SJSA1 (cell line): ENCODE measurements at regions not wholly inside any gene's neighbourhood (a gene's known extent, or its start where the extent isn't known, plus 50 kb on each side); places are given as distances from the start of the nearest gene placed in this dataset.
A peak's percentile ranks its signal among the peaks of the same experiment; 100 is the strongest.

Experiments used
- DNase-seq, 2 experiments: peaks; one replicate each; pipeline ENCODE4 v3.0.0-alpha.2; 2015 to 2020; ENCODE audit warnings: low spot score in 2 of 2, low read depth in 1 of 2
- H3K27ac ChIP-seq: fragments of 250-450 bp; sonication (Bioruptor Pico); 2 replicates; pipeline ENCODE4 v1.5.1; 2020; ENCODE audit warnings: mild to moderate bottlenecking, moderate library complexity
- H3K27me3 ChIP-seq: fragments of 250-450 bp; sonication (Bioruptor Pico); replicated peaks from 2 replicates; pipeline ENCODE4 v1.5.1; 2020; ENCODE audit warnings: mild to moderate bottlenecking, moderate library complexity
- H3K36me3 ChIP-seq: fragments of 250-450 bp; sonication (Bioruptor Pico); 2 replicates; pipeline ENCODE4 v1.5.1; 2020; ENCODE audit warnings: mild to moderate bottlenecking
- H3K4me1 ChIP-seq: fragments of 250-450 bp; sonication (Bioruptor Pico); replicated peaks from 2 replicates; pipeline ENCODE4 v1.6.1; 2021; ENCODE audit warnings: mild to moderate bottlenecking
- H3K4me3 ChIP-seq: fragments of 250-450 bp; sonication (Bioruptor Pico); 2 replicates; pipeline ENCODE4 v1.5.1; 2020; ENCODE audit warnings: mild to moderate bottlenecking
- H3K9me3 ChIP-seq: fragments of 250-450 bp; sonication (Bioruptor Pico); replicated peaks from 2 replicates; pipeline ENCODE4 v1.5.1; 2020; ENCODE audit warnings: mild to moderate bottlenecking

GRCh38 chr13:112202966-112203365 lies 136.0 kb downstream of the SOX1 start:
- Histone ChIP-seq H3K27me3 (peaks cover 92% of the 10 kb centered on the region), H3K27ac (no peak overlapping the region), H3K4me1 (no peaks in the 10 kb centered on the region), H3K4me3 (no peak overlapping the region), H3K36me3 (no peaks in the 10 kb centered on the region), H3K9me3 (0 out of 2 replicates have a peak, but pooled peaks cover 2% of the 10 kb centered on the region)
- peak in 1 of 2 experiments; percentile 33 for DNase-seq

- no peaks in the 10 kb centered on the region for H3K36me3 ChIP-seq
- H3K9me3 ChIP-seq = 0 out of 2 replicates have a peak, but pooled peaks cover 2% of the 10 kb centered on the region
Observed at GRCh38 chr13:112203614-112204013, 136.7 kb downstream of the SOX1 start.

DNA sequence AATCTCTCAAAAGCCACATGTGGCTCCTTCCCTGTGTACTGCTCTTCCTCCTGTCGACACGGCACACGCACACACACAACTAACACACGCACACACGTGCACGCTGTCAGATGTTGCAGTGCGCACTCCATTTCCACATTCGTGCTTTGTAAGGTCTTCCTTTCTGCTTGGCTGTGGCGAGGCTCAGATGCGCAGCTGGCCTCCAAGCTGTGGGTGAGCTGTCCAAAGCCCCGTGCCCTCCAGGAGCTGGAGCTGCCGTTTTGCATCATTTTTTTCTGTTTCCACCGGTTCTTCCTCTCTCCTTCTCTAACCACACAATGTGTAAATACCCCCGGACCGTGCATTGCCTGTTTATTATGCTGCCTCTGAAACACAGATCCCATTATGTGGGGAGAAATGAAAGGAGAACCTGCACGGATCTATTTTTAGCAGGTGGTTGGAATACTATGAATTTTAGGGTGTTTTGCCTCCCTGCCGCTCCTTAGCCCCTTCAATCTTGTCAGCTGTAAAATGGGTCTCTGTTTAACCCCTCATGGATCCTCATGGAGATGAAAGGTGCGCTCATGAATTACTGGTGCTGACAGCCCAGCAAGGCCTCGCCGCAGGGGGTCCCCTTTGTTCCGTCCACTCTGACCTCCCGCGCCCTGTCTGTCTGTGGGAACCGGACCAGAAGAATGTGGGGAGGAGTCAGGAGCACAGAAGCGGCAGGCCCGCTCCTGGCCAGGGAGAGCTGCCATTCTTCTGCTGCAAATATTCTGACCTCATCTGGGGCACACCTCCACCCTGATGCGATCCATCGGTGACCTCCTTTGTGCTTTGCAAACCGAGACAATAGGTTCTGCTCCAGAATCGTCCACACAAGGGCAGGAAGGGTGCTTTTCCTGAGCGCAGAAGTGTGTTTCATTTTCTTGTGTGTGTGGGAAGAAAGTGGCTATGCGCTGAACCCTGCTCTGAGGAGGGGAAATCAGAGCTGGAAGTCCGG lies 137.7 kb downstream of the SOX1 start:
- no peak overlapping the region for H3K4me3 ChIP-seq
- H3K36me3 ChIP-seq = no peaks in the 10 kb centered on the region
- H3K9me3 ChIP-seq = 0 out of 2 replicates have a peak, but pooled peaks cover 2% of the 10 kb centered on the region
- DNase-seq = no peak
- H3K27me3 ChIP-seq = peaks cover 96% of the 10 kb centered on the region
- H3K4me1 ChIP-seq = no peaks in the 10 kb centered on the region
- no peak overlapping the region for H3K27ac ChIP-seq

More at GRCh38 chr13:112203614-112204013, 136.7 kb downstream of the SOX1 start:
- Histone ChIP-seq H3K27ac (no peak overlapping the region), H3K4me1 (no peaks in the 10 kb centered on the region), H3K4me3 (no peak overlapping the region), H3K27me3 (peaks cover 93% of the 10 kb centered on the region)
- no peak for DNase-seq

- no peak overlapping the region for H3K27ac ChIP-seq
- peaks cover 86% of the 10 kb centered on the region for H3K27me3 ChIP-seq
- no peaks in the 10 kb centered on the region; the same call in 1 of the 2 replicates for H3K9me3 ChIP-seq
- H3K4me1 ChIP-seq = no peaks in the 10 kb centered on the region
- H3K36me3 ChIP-seq = no peaks in the 10 kb centered on the region
- DNase-seq = no peak
- no peak overlapping the region for H3K4me3 ChIP-seq
Observed at GRCh38 chr13:112205990-112206389, 139.0 kb downstream of the SOX1 start.

DNA sequence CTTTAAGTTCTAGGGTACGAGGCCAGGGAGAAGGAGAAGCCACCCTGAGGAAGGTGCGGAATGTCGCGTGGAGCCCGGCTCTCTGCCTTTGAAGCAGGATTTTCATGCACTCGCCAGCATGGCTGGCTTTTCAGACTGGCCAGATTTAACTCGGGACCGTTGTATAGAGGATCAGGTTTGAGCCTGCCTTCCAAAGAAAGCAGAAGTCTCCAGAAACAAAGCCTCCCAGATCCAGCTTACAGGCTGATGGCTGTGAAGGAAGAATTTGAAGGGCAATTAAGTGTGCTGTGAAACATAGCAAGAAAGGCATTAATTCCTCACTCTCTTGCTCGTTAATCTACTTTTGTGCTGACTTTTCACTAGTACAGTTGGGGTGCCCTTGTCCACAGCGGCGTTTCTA lies 140.2 kb downstream of the SOX1 start:
- Histone ChIP-seq H3K27ac (no peak overlapping the region), H3K4me3 (no peak overlapping the region), H3K27me3 (peaks cover 86% of the 10 kb centered on the region), H3K36me3 (no peaks in the 10 kb centered on the region), H3K4me1 (no peaks in the 10 kb centered on the region), H3K9me3 (no peaks in the 10 kb centered on the region; the same call in 1 of the 2 replicates)
- no peak for DNase-seq

- H3K27me3 ChIP-seq = peaks cover 76% of the 10 kb centered on the region
- DNase-seq = peak in 1 of 2 experiments; percentile 44
- H3K27ac ChIP-seq = no peak overlapping the region
- H3K4me1 ChIP-seq = no peaks in the 10 kb centered on the region
- H3K4me3 ChIP-seq = no peak overlapping the region
- H3K9me3 ChIP-seq = no peaks in the 10 kb centered on the region; the same call in 1 of the 2 replicates
- H3K36me3 ChIP-seq = no peaks in the 10 kb centered on the region
Observed at GRCh38 chr13:112208656-112209055, 141.7 kb downstream of the SOX1 start.

DNA sequence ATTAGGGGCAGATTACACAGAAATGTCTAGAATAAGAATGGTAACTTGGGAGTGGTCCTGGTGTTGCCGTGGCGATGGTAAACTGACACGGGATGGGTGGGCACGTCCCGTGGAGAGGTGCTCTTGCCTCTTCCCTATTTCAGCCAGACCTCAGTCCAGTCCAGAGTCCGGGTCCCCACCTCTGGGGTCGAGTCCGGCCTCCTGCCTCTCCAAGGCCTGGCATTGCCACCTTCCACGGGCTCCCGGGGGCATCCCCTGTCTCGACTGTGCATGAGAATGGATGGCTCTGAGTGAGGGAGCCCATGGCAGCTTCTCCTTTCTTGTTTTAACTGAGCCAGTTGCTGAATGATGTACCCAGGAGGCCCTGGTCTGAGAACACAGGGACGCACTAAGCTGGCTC lies 142.3 kb downstream of the SOX1 start:
- Histone ChIP-seq H3K27ac (no peak overlapping the region), H3K9me3 (no peaks in the 10 kb centered on the region; the same call in 1 of the 2 replicates)
- peak in 1 of 2 experiments; percentile 46 for DNase-seq

DNA sequence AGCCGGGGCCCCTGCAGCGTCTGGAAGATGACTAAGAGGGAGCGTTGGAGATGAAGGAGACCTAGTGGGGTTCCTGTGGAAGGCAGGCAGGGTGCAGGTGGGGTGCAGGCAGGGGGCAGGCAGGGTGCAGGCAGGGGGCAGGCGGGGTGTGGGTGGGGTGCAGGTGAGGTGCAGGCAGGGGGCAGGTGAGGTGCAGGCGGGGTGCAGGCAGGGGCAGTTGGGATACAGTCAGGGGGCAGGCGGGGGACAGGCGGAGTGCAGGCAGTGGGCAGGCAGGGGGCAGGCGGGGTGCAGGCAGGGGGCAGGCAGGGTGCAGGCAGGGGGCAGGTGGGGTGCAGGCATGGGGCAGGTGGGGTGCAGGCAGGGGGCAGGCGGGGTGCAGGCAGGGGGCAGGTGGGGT lies 142.8 kb downstream of the SOX1 start:
- Histone ChIP-seq H3K36me3 (no peaks in the 10 kb centered on the region), H3K4me1 (no peaks in the 10 kb centered on the region), H3K27ac (no peak overlapping the region), H3K27me3 (peaks cover 72% of the 10 kb centered on the region), H3K4me3 (no peak overlapping the region), H3K9me3 (no peaks in the 10 kb centered on the region; the same call in 1 of the 2 replicates)
- peak in 1 of 2 experiments; percentile 42 for DNase-seq

More for the DNA sequence above, 142.3 kb downstream of the SOX1 start:
- Histone ChIP-seq H3K36me3 (no peaks in the 10 kb centered on the region), H3K27me3 (peaks cover 76% of the 10 kb centered on the region), H3K4me1 (no peaks in the 10 kb centered on the region), H3K4me3 (no peak overlapping the region)

DNA sequence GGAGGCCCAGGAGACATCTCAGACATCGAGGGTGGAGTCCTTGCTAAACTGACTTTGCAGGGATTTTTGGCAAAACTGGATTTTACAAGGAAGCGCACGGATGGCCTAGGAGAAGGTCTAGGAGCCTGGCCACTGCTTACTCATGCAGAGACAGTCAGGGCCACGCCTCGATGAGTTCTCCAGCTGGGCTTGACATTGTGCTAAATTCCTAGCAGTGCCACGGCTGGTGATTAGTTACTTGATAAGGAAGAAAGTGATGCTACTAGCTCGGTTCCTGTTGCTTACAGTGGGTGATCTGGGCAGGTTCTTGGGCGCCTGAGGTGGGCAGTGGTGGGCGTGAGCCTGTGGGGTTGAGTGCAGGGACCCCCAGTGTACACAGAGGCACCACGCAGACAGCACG lies 143.4 kb downstream of the SOX1 start:
- Histone ChIP-seq H3K9me3 (no peaks in the 10 kb centered on the region; the same call in 1 of the 2 replicates), H3K36me3 (no peaks in the 10 kb centered on the region), H3K27ac (no peak overlapping the region), H3K27me3 (peaks cover 65% of the 10 kb centered on the region), H3K4me1 (no peaks in the 10 kb centered on the region), H3K4me3 (no peak overlapping the region)
- DNase-seq = peak in 1 of 2 experiments; percentile 46

DNA sequence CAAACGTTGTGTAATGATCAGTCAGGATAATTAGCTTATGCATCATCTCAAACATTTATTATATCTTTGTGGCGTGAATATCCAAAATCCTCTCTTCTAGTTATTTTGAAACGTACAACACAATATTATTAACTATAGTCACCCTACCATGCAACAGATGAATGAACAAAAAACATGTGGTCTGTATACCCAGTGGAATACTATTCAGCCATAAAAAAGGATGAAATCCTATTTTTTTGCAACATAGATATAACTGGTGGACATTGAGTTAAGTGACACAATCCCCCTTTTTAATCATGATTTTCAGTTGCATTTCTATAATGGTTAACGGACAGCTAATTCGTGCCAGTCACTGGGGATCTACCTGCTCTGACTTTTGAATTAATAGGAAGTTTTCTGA lies 145.6 kb downstream of the SOX1 start:
- Histone ChIP-seq H3K36me3 (no peaks in the 10 kb centered on the region), H3K27ac (no peak overlapping the region), H3K9me3 (no peaks in the 10 kb centered on the region; the same call in 1 of the 2 replicates), H3K4me1 (no peaks in the 10 kb centered on the region), H3K4me3 (no peak overlapping the region), H3K27me3 (peaks cover 56% of the 10 kb centered on the region)
- no peak for DNase-seq

GRCh38 chr13:112213467-112214255 lies 146.7 kb downstream of the SOX1 start:
- no peak overlapping the region for H3K27ac ChIP-seq
- DNase-seq = no peak
- H3K9me3 ChIP-seq = no peaks in the 10 kb centered on the region; the same call in 1 of the 2 replicates
- no peaks in the 10 kb centered on the region for H3K4me1 ChIP-seq
- H3K27me3 ChIP-seq = peaks cover 57% of the 10 kb centered on the region
- no peaks in the 10 kb centered on the region for H3K36me3 ChIP-seq
- H3K4me3 ChIP-seq = no peak overlapping the region

DNA sequence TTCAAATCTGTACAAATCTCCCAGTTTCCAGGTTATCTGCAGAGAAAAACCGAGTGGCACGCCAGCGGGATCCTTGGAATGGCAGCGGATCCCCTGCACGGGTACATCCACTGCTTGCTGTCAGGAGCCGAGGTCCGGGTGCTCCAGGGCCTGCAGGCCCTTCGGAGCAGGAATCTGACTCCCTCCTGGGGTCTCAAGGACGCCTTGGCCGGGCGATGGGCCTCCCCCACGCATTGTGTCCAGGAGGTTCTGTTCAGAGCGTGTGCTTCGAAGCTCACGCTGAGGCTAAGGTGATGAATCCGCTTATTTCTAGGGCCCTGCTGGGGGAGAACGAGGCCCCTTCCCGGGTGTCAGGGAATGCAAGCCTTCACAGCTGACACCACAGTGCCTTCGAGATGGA lies 148.9 kb downstream of the SOX1 start:
- H3K36me3 ChIP-seq = no peaks in the 10 kb centered on the region
- DNase-seq = no peak
- H3K4me1 ChIP-seq = no peaks in the 10 kb centered on the region
- peaks cover 70% of the 10 kb centered on the region for H3K27me3 ChIP-seq
- H3K9me3 ChIP-seq = no peaks in the 10 kb centered on the region; the same call in 1 of the 2 replicates
- H3K4me3 ChIP-seq = no peak overlapping the region
- no peak overlapping the region for H3K27ac ChIP-seq

GRCh38 chr13:112217431-112217830 lies 150.5 kb downstream of the SOX1 start:
- H3K36me3 ChIP-seq = no peaks in the 10 kb centered on the region
- DNase-seq = no peak

More at GRCh38 chr13:112217431-112217830, 150.5 kb downstream of the SOX1 start:
- no peaks in the 10 kb centered on the region for H3K4me1 ChIP-seq
- H3K4me3 ChIP-seq = no peak overlapping the region
- no peaks in the 10 kb centered on the region for H3K9me3 ChIP-seq
- peaks cover 62% of the 10 kb centered on the region for H3K27me3 ChIP-seq
- H3K27ac ChIP-seq = no peak overlapping the region
